GM19328 (cell line): ENCODE measurements at regions not wholly inside any gene's neighbourhood (a gene's known extent, or its start where the extent isn't known, plus 50 kb on each side); places are given as distances from the start of the nearest gene placed in this dataset.
"Not testable (repeated sequence)": the region's sequence is repeated elsewhere in the genome, so short reads cannot be mapped to it uniquely, and the experiment has no call there.

Experiments
- ATAC-seq: cut with Tn5 transposase; IDR thresholded peaks from one replicate; pipeline ENCODE4 v1.9.1; 2021; ENCODE audit warnings: mild to moderate bottlenecking, moderate library complexity; ENCODE audit not compliant: unreplicated experiment

- no peak for ATAC-seq
These were observed 389.5 kb downstream of the KCNRG start for GRCh38 chr13:50404769-50405168.

- ATAC-seq, result no peak
These were observed 391.6 kb downstream of the KCNRG start for GRCh38 chr13:50406831-50407230.

GRCh38 chr13:50408068-50408467 lies 392.8 kb downstream of the KCNRG start:
- ATAC-seq, result no peak

- ATAC-seq, result no peak
These were observed 394.0 kb downstream of the KCNRG start for GRCh38 chr13:50409220-50409619.

- no peak for ATAC-seq
These were observed 395.9 kb downstream of the KCNRG start for GRCh38 chr13:50410921-50411746.

GRCh38 chr13:50412046-50412617 lies 396.9 kb downstream of the KCNRG start:
- no peak for ATAC-seq

- no peak for ATAC-seq
These were observed 399.4 kb downstream of the KCNRG start for GRCh38 chr13:50414640-50415039.

- ATAC-seq, result no peak
These were observed 400.2 kb downstream of the KCNRG start for GRCh38 chr13:50415428-50415827.

- ATAC-seq, result no peak
These were observed 402.4 kb downstream of the KCNRG start for GRCh38 chr13:50417597-50417996.

GRCh38 chr13:50419331-50419865 lies 404.2 kb downstream of the KCNRG start:
- no peak for ATAC-seq

GRCh38 chr13:50419896-50420295 lies 404.7 kb downstream of the KCNRG start:
- ATAC-seq, result no peak

GRCh38 chr13:50420718-50421472 lies 405.7 kb downstream of the KCNRG start:
- ATAC-seq, result no peak

- no peak for ATAC-seq
These were observed 406.4 kb downstream of the KCNRG start for GRCh38 chr13:50421473-50422130.

GRCh38 chr13:50422181-50423148 lies 407.2 kb downstream of the KCNRG start:
- ATAC-seq, result no peak

GRCh38 chr13:50424993-50425392 lies 409.7 kb downstream of the KCNRG start:
- no peak for ATAC-seq

GRCh38 chr13:50425772-50426171 lies 410.5 kb downstream of the KCNRG start:
- no peak for ATAC-seq

GRCh38 chr13:50426927-50427326 lies 411.7 kb downstream of the KCNRG start:
- no peak for ATAC-seq

- not testable (repeated sequence) for ATAC-seq
These were observed 412.3 kb downstream of the KCNRG start for GRCh38 chr13:50427511-50427910.

GRCh38 chr13:50428183-50428877 lies 413.1 kb downstream of the KCNRG start:
- no peak for ATAC-seq
